Activated T-helper 1 cell treated with anti-CD3 and anti-CD28 coated beads, Interleukin-12 subunit alpha, Interleukin-12 subunit beta, Interleukin-2, Interleukin-4 antibody, amounts not matched to agents 30 ng/mL and 10 ng/mL and 1 ng/mL, durations not matched to agents 14 hours and 24 hours and 36 hours (primary cell): ENCODE measurements at regions not wholly inside any gene's neighbourhood (a gene's known extent, or its start where the extent isn't known, plus 50 kb on each side); places are given as distances from the start of the nearest gene placed in this dataset.

Experiments
- DNase-seq: peaks from one replicate; pipeline ENCODE4 v3.0.0; 2021; ENCODE audit warnings: low spot score
- H3K27ac Mint-ChIP-seq: one replicate; pipeline ENCODE4 v1.8.0; 2021; ENCODE audit warnings: mild to moderate bottlenecking, mixed read lengths
- H3K27me3 Mint-ChIP-seq: one replicate; pipeline ENCODE4 v1.8.0; 2022; ENCODE audit warnings: mild to moderate bottlenecking, moderate library complexity, mixed read lengths; ENCODE audit not compliant: insufficient read depth
- H3K36me3 Mint-ChIP-seq: one replicate; pipeline ENCODE4 v1.8.0; 2021; ENCODE audit warnings: low read depth, mixed read lengths
- H3K4me1 Mint-ChIP-seq: one replicate; pipeline ENCODE4 v1.8.0; 2021; ENCODE audit warnings: low read depth, mixed read lengths
- H3K4me3 Mint-ChIP-seq: one replicate; pipeline ENCODE4 v1.8.0; 2021; ENCODE audit warnings: mild to moderate bottlenecking, moderate library complexity, mixed read lengths
- H3K9me3 Mint-ChIP-seq: one replicate; pipeline ENCODE4 v1.8.0; 2021; ENCODE audit warnings: mixed read lengths
- intact Hi-C: fragments of 100-400 bp; cut with micrococcal nuclease; formaldehyde crosslinking; loops from one replicate; pipeline ENCODE4 v1.15.1; 2024

- intact Hi-C loops = no loop called here
- H3K4me3 Mint-ChIP-seq = no peak overlapping the region
- H3K27ac Mint-ChIP-seq = no peak overlapping the region
- peaks cover 5% of the 10 kb centered on the region for H3K4me1 Mint-ChIP-seq
- H3K27me3 Mint-ChIP-seq = peaks cover 5% of the 10 kb centered on the region
- no peaks in the 10 kb centered on the region for H3K36me3 Mint-ChIP-seq
- H3K9me3 Mint-ChIP-seq = no peaks in the 10 kb centered on the region
- no peak for DNase-seq
Observed at GRCh38 chr20:24768713-24769601, 180.1 kb upstream of the CST7 start.

- Mint-ChIP-seq H3K4me3 (no peak overlapping the region), H3K27ac (no peak overlapping the region), H3K27me3 (peaks cover 7% of the 10 kb centered on the region), H3K9me3 (peaks cover 4% of the 10 kb centered on the region), H3K4me1 (peaks cover 5% of the 10 kb centered on the region), H3K36me3 (no peaks in the 10 kb centered on the region)
- DNase-seq = no peak
- intact Hi-C loops = no loop called here
Observed at GRCh38 chr20:24769878-24770627, 179.0 kb upstream of the CST7 start.

- H3K27ac Mint-ChIP-seq = no peak overlapping the region
- no peak for DNase-seq
- intact Hi-C loops = no loop called here
- H3K4me1 Mint-ChIP-seq = peaks cover 5% of the 10 kb centered on the region
- no peaks in the 10 kb centered on the region for H3K36me3 Mint-ChIP-seq
- no peak overlapping the region for H3K4me3 Mint-ChIP-seq
- peaks cover 12% of the 10 kb centered on the region for H3K27me3 Mint-ChIP-seq
- H3K9me3 Mint-ChIP-seq = peaks cover 9% of the 10 kb centered on the region
Observed at GRCh38 chr20:24770628-24771541, 178.2 kb upstream of the CST7 start.

- DNase-seq = no peak
- Mint-ChIP-seq H3K4me1 (peaks cover 5% of the 10 kb centered on the region), H3K4me3 (no peak overlapping the region), H3K27ac (no peak overlapping the region), H3K9me3 (peaks cover 9% of the 10 kb centered on the region), H3K27me3 (peaks cover 17% of the 10 kb centered on the region), H3K36me3 (no peaks in the 10 kb centered on the region)
- intact Hi-C loops = no loop called here
Observed at GRCh38 chr20:24771542-24772061, 177.5 kb upstream of the CST7 start.

GRCh38 chr20:24772667-24773066 is 176.4 kb upstream of the CST7 start:
- Mint-ChIP-seq H3K4me1 (peaks cover 5% of the 10 kb centered on the region), H3K27me3 (peaks cover 22% of the 10 kb centered on the region), H3K27ac (no peak overlapping the region), H3K36me3 (no peaks in the 10 kb centered on the region), H3K9me3 (peaks cover 9% of the 10 kb centered on the region), H3K4me3 (no peak overlapping the region)
- no peak for DNase-seq
- intact Hi-C loops = no loop called here

- Mint-ChIP-seq H3K4me3 (no peak overlapping the region), H3K27me3 (peaks cover 25% of the 10 kb centered on the region), H3K36me3 (no peaks in the 10 kb centered on the region), H3K27ac (no peak overlapping the region), H3K4me1 (peaks cover 5% of the 10 kb centered on the region), H3K9me3 (peaks cover 9% of the 10 kb centered on the region)
- no peak for DNase-seq
- intact Hi-C loops = no loop called here
Observed at GRCh38 chr20:24773168-24773567, 175.9 kb upstream of the CST7 start.

GRCh38 chr20:24773751-24774201 is 175.3 kb upstream of the CST7 start:
- Mint-ChIP-seq H3K36me3 (no peaks in the 10 kb centered on the region), H3K4me1 (peaks cover 5% of the 10 kb centered on the region), H3K27me3 (peaks cover 26% of the 10 kb centered on the region), H3K27ac (no peak overlapping the region), H3K9me3 (peaks cover 9% of the 10 kb centered on the region), H3K4me3 (no peak overlapping the region)
- intact Hi-C loops = no loop called here
- DNase-seq = no peak

- Mint-ChIP-seq H3K36me3 (no peaks in the 10 kb centered on the region), H3K9me3 (peaks cover 9% of the 10 kb centered on the region), H3K27ac (no peak overlapping the region), H3K4me1 (peaks cover 5% of the 10 kb centered on the region), H3K27me3 (peaks cover 24% of the 10 kb centered on the region), H3K4me3 (no peak overlapping the region)
- intact Hi-C loops = no loop called here
- no peak for DNase-seq
Observed at GRCh38 chr20:24775966-24776365, 173.1 kb upstream of the CST7 start.

GRCh38 chr20:24776755-24777271 is 172.3 kb upstream of the CST7 start:
- intact Hi-C loops = no loop called here
- Mint-ChIP-seq H3K4me1 (peaks cover 5% of the 10 kb centered on the region), H3K4me3 (no peak overlapping the region), H3K27ac (no peak overlapping the region), H3K36me3 (no peaks in the 10 kb centered on the region), H3K27me3 (peaks cover 21% of the 10 kb centered on the region), H3K9me3 (peaks cover 9% of the 10 kb centered on the region)
- DNase-seq = no peak

GRCh38 chr20:24777746-24778145 is 171.3 kb upstream of the CST7 start:
- H3K4me3 Mint-ChIP-seq = no peak overlapping the region
- no peak for DNase-seq
- H3K4me1 Mint-ChIP-seq = peaks cover 5% of the 10 kb centered on the region
- peaks cover 9% of the 10 kb centered on the region for H3K9me3 Mint-ChIP-seq
- H3K27me3 Mint-ChIP-seq = peaks cover 26% of the 10 kb centered on the region
- intact Hi-C loops = no loop called here
- no peak overlapping the region for H3K27ac Mint-ChIP-seq
- no peaks in the 10 kb centered on the region for H3K36me3 Mint-ChIP-seq

GRCh38 chr20:24778585-24779031 is 170.5 kb upstream of the CST7 start:
- H3K36me3 Mint-ChIP-seq = no peaks in the 10 kb centered on the region
- DNase-seq = no peak
- no peak overlapping the region for H3K4me3 Mint-ChIP-seq
- no peak overlapping the region for H3K27ac Mint-ChIP-seq
- intact Hi-C loops = no loop called here
- peaks cover under 1% of the 10 kb centered on the region for H3K4me1 Mint-ChIP-seq
- H3K9me3 Mint-ChIP-seq = peaks cover 9% of the 10 kb centered on the region
- H3K27me3 Mint-ChIP-seq = peaks cover 26% of the 10 kb centered on the region

- no peak overlapping the region for H3K27ac Mint-ChIP-seq
- H3K9me3 Mint-ChIP-seq = peaks cover 9% of the 10 kb centered on the region
- H3K4me1 Mint-ChIP-seq = peaks cover under 1% of the 10 kb centered on the region
- H3K4me3 Mint-ChIP-seq = no peak overlapping the region
- no peaks in the 10 kb centered on the region for H3K36me3 Mint-ChIP-seq
- no peak for DNase-seq
- intact Hi-C loops = no loop called here
- peaks cover 26% of the 10 kb centered on the region for H3K27me3 Mint-ChIP-seq
Observed at GRCh38 chr20:24779131-24779530, 169.9 kb upstream of the CST7 start.
